ENCODE measurements at regions not wholly inside any gene's neighbourhood (a gene's known extent, or its start where the extent isn't known, plus 50 kb on each side); places are given as distances from the start of the nearest gene placed in this dataset.

DNA sequence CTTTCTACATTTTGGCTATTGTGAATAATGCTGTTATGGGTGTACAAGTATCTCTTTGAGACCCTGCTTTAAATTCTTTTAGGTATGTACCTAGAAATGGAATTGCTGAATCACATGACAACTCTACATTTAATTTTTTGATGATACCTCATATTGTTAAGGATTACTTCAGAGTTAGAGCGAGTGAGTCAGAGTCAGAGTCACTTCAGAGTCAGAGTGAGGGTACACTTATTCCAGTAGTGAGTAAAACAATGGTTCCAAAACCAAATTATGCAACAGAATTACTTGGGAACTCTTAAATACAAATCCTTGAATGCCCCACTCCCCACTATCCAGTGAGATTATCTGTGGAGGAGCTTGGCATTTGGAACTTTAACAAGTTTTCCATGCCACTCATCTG, 50.3 kb upstream of the SNRK start:
- TF ChIP-seq TOX (CRISPR knock-in tag; IDR thresholded peaks at IDR 0.05; ENCODE audit: borderline replicate concordance) = no peak
- no peak for TF ChIP-seq ZNF565 (CRISPR knock-in tag; conservative IDR thresholded peaks at IDR 0.05; ENCODE audit: low read depth)
- no peak for TF ChIP-seq CSDC2 (CRISPR knock-in tag; IDR thresholded peaks at IDR 0.05)
- no peak for TF ChIP-seq SNAI2 (CRISPR knock-in tag; IDR thresholded peaks at IDR 0.05)
- no peak for TF ChIP-seq GLIS3 (CRISPR knock-in tag; IDR thresholded peaks at IDR 0.05)
- TF ChIP-seq ARNTL (CRISPR knock-in tag; IDR thresholded peaks at IDR 0.05; ENCODE audit: borderline replicate concordance, low read depth) = no peak
- TF ChIP-seq TCF4 (CRISPR knock-in tag; IDR thresholded peaks at IDR 0.05; ENCODE audit: borderline replicate concordance) = no peak
- no peak for TF ChIP-seq ISL1 (CRISPR knock-in tag; IDR thresholded peaks at IDR 0.05)
- TF ChIP-seq TSHZ2 (CRISPR knock-in tag; IDR thresholded peaks at IDR 0.05) = no peak
- TF ChIP-seq ZFP3 (CRISPR knock-in tag; IDR thresholded peaks at IDR 0.05) = no peak
- TF ChIP-seq ZNF8 (CRISPR knock-in tag; IDR thresholded peaks at IDR 0.05) = no peak
- no peak for TF ChIP-seq PATZ1 (CRISPR knock-in tag; IDR thresholded peaks at IDR 0.05; ENCODE audit: borderline replicate concordance)
- no peak for TF ChIP-seq BACH2 (CRISPR knock-in tag; IDR thresholded peaks at IDR 0.05; ENCODE audit: borderline replicate concordance)
- TF ChIP-seq POU6F1 (CRISPR knock-in tag; IDR thresholded peaks at IDR 0.05; ENCODE audit: borderline replicate concordance, low read depth) = no peak
- no peak for TF ChIP-seq ESRRG (CRISPR knock-in tag; IDR thresholded peaks at IDR 0.05)
- no peak for TF ChIP-seq ZC3H10 (CRISPR knock-in tag; IDR thresholded peaks at IDR 0.05)
- TF ChIP-seq CREB5 (CRISPR knock-in tag; IDR thresholded peaks at IDR 0.05; ENCODE audit: low read depth) = no peak
- TF ChIP-seq OSR1 (CRISPR knock-in tag; IDR thresholded peaks at IDR 0.05) = no peak
- ATAC-seq = no peak

- no peak for ATAC-seq
- TF ChIP-seq PPARA (CRISPR knock-in tag; IDR thresholded peaks at IDR 0.05; ENCODE audit: borderline replicate concordance) = no peak
- no peak for TF ChIP-seq ZNF70 (CRISPR knock-in tag; IDR thresholded peaks at IDR 0.05)
- TF ChIP-seq CSDC2 (CRISPR knock-in tag; IDR thresholded peaks at IDR 0.05) = no peak
- no peak for TF ChIP-seq TCF4 (CRISPR knock-in tag; IDR thresholded peaks at IDR 0.05; ENCODE audit: borderline replicate concordance)
- TF ChIP-seq, protein P1, sequence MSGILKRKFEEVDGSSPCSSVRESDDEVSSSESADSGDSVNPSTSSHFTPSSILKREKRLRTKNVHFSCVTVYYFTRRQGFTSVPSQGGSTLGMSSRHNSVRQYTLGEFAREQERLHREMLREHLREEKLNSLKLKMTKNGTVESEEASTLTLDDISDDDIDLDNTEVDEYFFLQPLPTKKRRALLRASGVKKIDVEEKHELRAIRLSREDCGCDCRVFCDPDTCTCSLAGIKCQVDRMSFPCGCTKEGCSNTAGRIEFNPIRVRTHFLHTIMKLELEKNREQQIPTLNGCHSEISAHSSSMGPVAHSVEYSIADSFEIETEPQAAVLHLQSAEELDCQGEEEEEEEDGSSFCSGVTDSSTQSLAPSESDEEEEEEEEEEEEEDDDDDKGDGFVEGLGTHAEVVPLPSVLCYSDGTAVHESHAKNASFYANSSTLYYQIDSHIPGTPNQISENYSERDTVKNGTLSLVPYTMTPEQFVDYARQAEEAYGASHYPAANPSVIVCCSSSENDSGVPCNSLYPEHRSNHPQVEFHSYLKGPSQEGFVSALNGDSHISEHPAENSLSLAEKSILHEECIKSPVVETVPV (CRISPR knock-in tag; IDR thresholded peaks at IDR 0.05) = no peak
- no peak for TF ChIP-seq POU6F1 (CRISPR knock-in tag; IDR thresholded peaks at IDR 0.05; ENCODE audit: borderline replicate concordance, low read depth)
- no peak for TF ChIP-seq ZNF8 (CRISPR knock-in tag; IDR thresholded peaks at IDR 0.05)
- TF ChIP-seq CREB5 (CRISPR knock-in tag; IDR thresholded peaks at IDR 0.05; ENCODE audit: low read depth) = no peak
- TF ChIP-seq RARB (CRISPR knock-in tag; IDR thresholded peaks at IDR 0.05) = no peak
- no peak for TF ChIP-seq ZFP3 (CRISPR knock-in tag; IDR thresholded peaks at IDR 0.05)
- TF ChIP-seq ESRRG (CRISPR knock-in tag; IDR thresholded peaks at IDR 0.05) = no peak
- no peak for TF ChIP-seq ZNF565 (CRISPR knock-in tag; conservative IDR thresholded peaks at IDR 0.05; ENCODE audit: low read depth)
- TF ChIP-seq BACH2 (CRISPR knock-in tag; IDR thresholded peaks at IDR 0.05; ENCODE audit: borderline replicate concordance) = no peak
- TF ChIP-seq ZC3H10 (CRISPR knock-in tag; IDR thresholded peaks at IDR 0.05) = no peak
- TF ChIP-seq PATZ1 (CRISPR knock-in tag; IDR thresholded peaks at IDR 0.05; ENCODE audit: borderline replicate concordance) = no peak
Observed at GRCh38 chr3:43233062-43233461, 53.3 kb upstream of the SNRK start.
